ENCODE measurements at regions not wholly inside any gene's neighbourhood (a gene's known extent, or its start where the extent isn't known, plus 50 kb on each side); places are given as distances from the start of the nearest gene placed in this dataset.
A peak's percentile ranks its signal among the peaks of the same experiment; 100 is the strongest.

GRCh38 chr15:100728371-100729201, 126.2 kb downstream of the ASB7 start:
- H3K14ac ChIP-seq (ENCODE audit: low read length in 2 of 2), result no peak overlapping the region
- H3K4me3 ChIP-seq (ENCODE audit: insufficient read depth in 1 of 2, low read depth in 1 of 2, low read length in 2 of 2), result no peak overlapping the region
- H3K36me3 ChIP-seq (ENCODE audit: control insufficient read depth in 1 of 2, insufficient read depth in 2 of 2, low read depth in 1 of 2, low read length in 2 of 2), result no peaks in the 10 kb centered on the region
- no peak overlapping the region for H3K23ac ChIP-seq (ENCODE audit: low read length in 2 of 2)
- no peaks in the 10 kb centered on the region for H3K27me3 ChIP-seq (ENCODE audit: control insufficient read depth in 1 of 2, insufficient read depth in 1 of 2, low read length in 2 of 2)
- H2BK120ac ChIP-seq (ENCODE audit: low read depth, low read length), result no peak overlapping the region
- H2BK5ac ChIP-seq (ENCODE audit: low read depth, low read length, poor library complexity, severe bottlenecking), result no peak overlapping the region
- no peak overlapping the region for H2BK12ac ChIP-seq (ENCODE audit: low read length in 2 of 2)
- 79% methylated on average over 16 of the region's 17 CpGs for WGBS
- H3K4me2 ChIP-seq (ENCODE audit: low read length, poor library complexity, severe bottlenecking), result no peak overlapping the region
- no peak overlapping the region for H4K8ac ChIP-seq (ENCODE audit: low read length)
- H3K9ac ChIP-seq (ENCODE audit: low read length), result no peak overlapping the region
- no peak for DNase-seq
- H3K4me1 ChIP-seq (ENCODE audit: control insufficient read depth, insufficient read depth, low read depth, low read length), result peaks cover 29% of the 10 kb centered on the region
- H2AK5ac ChIP-seq (ENCODE audit: low read length, severe bottlenecking), result no peak overlapping the region
- no peak overlapping the region for H3K4ac ChIP-seq (ENCODE audit: low read depth in 1 of 2, low read length in 2 of 2)
- H2AFZ ChIP-seq (ENCODE audit: low read depth, low read length), result no peak overlapping the region
- no peaks in the 10 kb centered on the region for H3K79me1 ChIP-seq (replicated peaks; ENCODE audit: low read length, poor library complexity, severe bottlenecking)
- no peak overlapping the region for H3K18ac ChIP-seq (ENCODE audit: low read depth in 1 of 2, low read length in 2 of 2)
- no peaks in the 10 kb centered on the region for H3K9me3 ChIP-seq (ENCODE audit: control insufficient read depth, low read length)
- H3K27ac ChIP-seq (ENCODE audit: low read length, poor library complexity, severe bottlenecking), result no peak overlapping the region
- no peak overlapping the region for H4K91ac ChIP-seq (ENCODE audit: low read length)
- no peak overlapping the region for H2BK15ac ChIP-seq (ENCODE audit: low read depth, poor library complexity, severe bottlenecking)

- Histone ChIP-seq H2AFZ (ENCODE audit: low read depth, low read length) (no peak overlapping the region), H3K4me2 (ENCODE audit: low read length, poor library complexity, severe bottlenecking) (no peak overlapping the region), H2BK12ac (ENCODE audit: low read length in 2 of 2) (peak overlapping the region in 1 of 2 experiments; percentile 19), H2BK15ac (ENCODE audit: low read depth, poor library complexity, severe bottlenecking) (no peak overlapping the region), H3K27me3 (ENCODE audit: control insufficient read depth in 1 of 2, insufficient read depth in 1 of 2, low read length in 2 of 2) (no peaks in the 10 kb centered on the region), H3K18ac (ENCODE audit: low read depth in 1 of 2, low read length in 2 of 2) (no peak overlapping the region), H3K14ac (ENCODE audit: low read length in 2 of 2) (no peak overlapping the region), H2AK5ac (ENCODE audit: low read length, severe bottlenecking) (no peak overlapping the region), H3K4ac (ENCODE audit: low read depth in 1 of 2, low read length in 2 of 2) (no peak overlapping the region), H3K4me3 (ENCODE audit: insufficient read depth in 1 of 2, low read depth in 1 of 2, low read length in 2 of 2) (no peak overlapping the region), H3K4me1 (ENCODE audit: control insufficient read depth, insufficient read depth, low read depth, low read length) (peaks cover 27% of the 10 kb centered on the region), H2BK5ac (ENCODE audit: low read depth, low read length, poor library complexity, severe bottlenecking) (no peak overlapping the region), H2BK120ac (ENCODE audit: low read depth, low read length) (no peak overlapping the region), H3K23ac (ENCODE audit: low read length in 2 of 2) (no peak overlapping the region), H3K27ac (ENCODE audit: low read length, poor library complexity, severe bottlenecking) (no peak overlapping the region), H4K8ac (ENCODE audit: low read length) (no peak overlapping the region), H3K9me3 (ENCODE audit: control insufficient read depth, low read length) (peaks cover 2% of the 10 kb centered on the region), H3K9ac (ENCODE audit: low read length) (no peak overlapping the region), H3K36me3 (ENCODE audit: control insufficient read depth in 1 of 2, insufficient read depth in 2 of 2, low read depth in 1 of 2, low read length in 2 of 2) (no peaks in the 10 kb centered on the region), H3K79me1 (replicated peaks; ENCODE audit: low read length, poor library complexity, severe bottlenecking) (no peaks in the 10 kb centered on the region), H4K91ac (ENCODE audit: low read length) (no peak overlapping the region)
- no peak for DNase-seq
- 98% methylated on average over 6 of the region's 6 CpGs for WGBS
Measured at GRCh38 chr15:100729461-100729860, 127.1 kb downstream of the ASB7 start.

- DNase-seq, result no peak
- no peak overlapping the region for H2BK15ac ChIP-seq (ENCODE audit: low read depth, poor library complexity, severe bottlenecking)
- no peak overlapping the region for H2BK5ac ChIP-seq (ENCODE audit: low read depth, low read length, poor library complexity, severe bottlenecking)
- no peak overlapping the region for H4K91ac ChIP-seq (ENCODE audit: low read length)
- peaks cover 23% of the 10 kb centered on the region for H3K4me1 ChIP-seq (ENCODE audit: control insufficient read depth, insufficient read depth, low read depth, low read length)
- no peaks in the 10 kb centered on the region for H3K79me1 ChIP-seq (replicated peaks; ENCODE audit: low read length, poor library complexity, severe bottlenecking)
- H3K9ac ChIP-seq (ENCODE audit: low read length), result no peak overlapping the region
- H3K4me3 ChIP-seq (ENCODE audit: insufficient read depth in 1 of 2, low read depth in 1 of 2, low read length in 2 of 2), result no peak overlapping the region
- H2BK12ac ChIP-seq (ENCODE audit: low read length in 2 of 2), result no peak overlapping the region
- H3K27me3 ChIP-seq (ENCODE audit: control insufficient read depth in 1 of 2, insufficient read depth in 1 of 2, low read length in 2 of 2), result no peaks in the 10 kb centered on the region
- no peak overlapping the region for H3K4ac ChIP-seq (ENCODE audit: low read depth in 1 of 2, low read length in 2 of 2)
- H3K18ac ChIP-seq (ENCODE audit: low read depth in 1 of 2, low read length in 2 of 2), result no peak overlapping the region
- H3K36me3 ChIP-seq (ENCODE audit: control insufficient read depth in 1 of 2, insufficient read depth in 2 of 2, low read depth in 1 of 2, low read length in 2 of 2), result no peaks in the 10 kb centered on the region
- H2AK5ac ChIP-seq (ENCODE audit: low read length, severe bottlenecking), result no peak overlapping the region
- no peak overlapping the region for H2BK120ac ChIP-seq (ENCODE audit: low read depth, low read length)
- H3K14ac ChIP-seq (ENCODE audit: low read length in 2 of 2), result no peak overlapping the region
- peaks cover 6% of the 10 kb centered on the region for H3K9me3 ChIP-seq (ENCODE audit: control insufficient read depth, low read length)
- no peak overlapping the region for H4K8ac ChIP-seq (ENCODE audit: low read length)
- no peak overlapping the region for H3K23ac ChIP-seq (ENCODE audit: low read length in 2 of 2)
- no peak overlapping the region for H3K27ac ChIP-seq (ENCODE audit: low read length, poor library complexity, severe bottlenecking)
- H3K4me2 ChIP-seq (ENCODE audit: low read length, poor library complexity, severe bottlenecking), result no peak overlapping the region
- H2AFZ ChIP-seq (ENCODE audit: low read depth, low read length), result no peak overlapping the region
- WGBS, result 86% methylated on average over 6 of the region's 7 CpGs
Measured at GRCh38 chr15:100730129-100730528, 127.7 kb downstream of the ASB7 start.

GRCh38 chr15:100730655-100731266, 128.4 kb downstream of the ASB7 start:
- H3K9ac ChIP-seq (ENCODE audit: low read length), result no peak overlapping the region
- H3K23ac ChIP-seq (ENCODE audit: low read length in 2 of 2), result no peak overlapping the region
- peak overlapping the region in 1 of 2 experiments; percentile 28 for H3K18ac ChIP-seq (ENCODE audit: low read depth in 1 of 2, low read length in 2 of 2)
- 98% methylated on average over 3 of the region's 7 CpGs for WGBS
- DNase-seq, result no peak
- peak overlapping the region; percentile 21 for H4K91ac ChIP-seq (ENCODE audit: low read length)
- no peaks in the 10 kb centered on the region for H3K36me3 ChIP-seq (ENCODE audit: control insufficient read depth in 1 of 2, insufficient read depth in 2 of 2, low read depth in 1 of 2, low read length in 2 of 2)
- no peak overlapping the region for H3K14ac ChIP-seq (ENCODE audit: low read length in 2 of 2)
- H2AK5ac ChIP-seq (ENCODE audit: low read length, severe bottlenecking), result no peak overlapping the region
- H3K4ac ChIP-seq (ENCODE audit: low read depth in 1 of 2, low read length in 2 of 2), result no peak overlapping the region
- no peak overlapping the region for H2BK5ac ChIP-seq (ENCODE audit: low read depth, low read length, poor library complexity, severe bottlenecking)
- peaks cover 16% of the 10 kb centered on the region for H3K4me1 ChIP-seq (ENCODE audit: control insufficient read depth, insufficient read depth, low read depth, low read length)
- no peaks in the 10 kb centered on the region for H3K27me3 ChIP-seq (ENCODE audit: control insufficient read depth in 1 of 2, insufficient read depth in 1 of 2, low read length in 2 of 2)
- no peak overlapping the region for H2AFZ ChIP-seq (ENCODE audit: low read depth, low read length)
- peak overlapping the region in 1 of 2 experiments; percentile 6 for H2BK12ac ChIP-seq (ENCODE audit: low read length in 2 of 2)
- peak overlapping the region; percentile 51 for H2BK120ac ChIP-seq (ENCODE audit: low read depth, low read length)
- no peak overlapping the region for H3K27ac ChIP-seq (ENCODE audit: low read length, poor library complexity, severe bottlenecking)
- no peak overlapping the region for H4K8ac ChIP-seq (ENCODE audit: low read length)
- H2BK15ac ChIP-seq (ENCODE audit: low read depth, poor library complexity, severe bottlenecking), result peak overlapping the region; percentile 62
- no peaks in the 10 kb centered on the region for H3K79me1 ChIP-seq (replicated peaks; ENCODE audit: low read length, poor library complexity, severe bottlenecking)
- H3K9me3 ChIP-seq (ENCODE audit: control insufficient read depth, low read length), result peaks cover 6% of the 10 kb centered on the region
- no peak overlapping the region for H3K4me3 ChIP-seq (ENCODE audit: insufficient read depth in 1 of 2, low read depth in 1 of 2, low read length in 2 of 2)
- no peak overlapping the region for H3K4me2 ChIP-seq (ENCODE audit: low read length, poor library complexity, severe bottlenecking)

All from mesenchymal stem cell (in vitro differentiated cells and primary cell).